Activated CD8-positive, alpha-beta memory T cell treated with anti-CD3 and anti-CD28 coated beads, Interleukin-2, amount 50 U/mL, for 24 hours (primary cell): ENCODE measurements at regions not wholly inside any gene's neighbourhood (a gene's known extent, or its start where the extent isn't known, plus 50 kb on each side); places are given as distances from the start of the nearest gene placed in this dataset.
"Not testable (repeated sequence)": the region's sequence is repeated elsewhere in the genome, so short reads cannot be mapped to it uniquely, and the experiment has no call there.

Source experiments
- DNase-seq: peaks from one replicate; pipeline ENCODE4 v3.0.0-alpha.2; 2020; ENCODE audit errors: extremely low read depth

DNA sequence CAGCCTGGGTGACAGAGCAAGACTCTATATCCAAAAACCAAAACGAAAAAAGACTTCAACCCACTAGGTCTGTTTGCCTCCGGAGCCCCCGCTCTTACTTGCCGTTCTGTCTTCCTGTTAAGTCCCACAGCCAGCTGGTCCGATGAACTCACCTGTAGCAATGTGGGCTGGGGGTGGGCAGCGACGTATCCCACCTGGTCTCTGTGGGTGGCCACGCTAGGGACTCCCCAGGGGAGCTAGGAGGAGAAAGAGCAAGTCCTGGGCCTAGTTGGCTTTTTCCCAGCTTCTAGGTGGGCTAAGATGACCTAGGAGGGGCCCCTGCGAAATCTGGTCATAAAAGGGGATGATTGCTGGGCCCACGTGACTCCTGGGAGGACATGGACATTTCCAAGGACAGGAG, 166.0 kb upstream of the KCNG1 start:
- DNase-seq: no peak

DNA sequence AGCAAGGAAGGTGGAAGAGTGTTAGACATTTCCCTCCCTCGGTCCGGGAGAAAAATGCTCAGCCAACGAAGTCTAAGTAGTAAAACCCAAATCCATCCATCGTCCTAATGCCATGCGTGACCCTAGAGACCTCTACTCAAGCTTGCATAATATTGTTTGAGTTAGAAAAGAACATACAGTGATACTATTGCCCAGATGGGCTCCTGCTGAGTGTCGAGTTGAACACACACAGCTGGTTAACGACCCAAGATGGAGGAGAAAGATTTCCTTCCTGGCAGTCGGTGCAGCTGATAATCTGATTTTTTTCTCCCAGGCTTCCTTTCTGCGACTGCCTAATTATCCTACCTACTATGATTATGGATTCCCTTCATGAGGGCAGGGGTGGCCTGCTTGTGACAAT, 164.4 kb upstream of the KCNG1 start:
- DNase-seq: no peak

- no peak for DNase-seq
Observed at GRCh38 chr20:51185861-51186260, 163.0 kb upstream of the KCNG1 start.

DNA sequence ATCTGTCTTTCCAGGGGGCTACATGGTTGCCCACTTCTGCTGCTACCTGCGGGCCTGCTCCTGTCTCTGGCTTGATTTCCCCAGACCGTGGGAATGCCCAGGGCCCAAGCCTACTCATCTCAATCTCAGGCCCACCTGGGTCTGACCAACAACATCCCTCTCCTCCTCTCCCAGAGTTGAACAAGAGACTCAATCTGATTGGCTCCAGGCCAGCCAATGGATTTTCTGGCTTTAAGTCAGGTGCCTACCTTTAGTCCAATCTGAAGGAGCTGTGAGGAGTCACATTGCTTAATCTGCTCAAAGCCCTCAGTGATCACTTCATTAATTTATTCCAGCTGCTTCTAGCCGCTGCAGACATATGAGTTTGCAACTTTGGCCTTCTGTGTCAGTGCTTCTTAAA, 162.4 kb upstream of the KCNG1 start:
- no peak for DNase-seq

DNA sequence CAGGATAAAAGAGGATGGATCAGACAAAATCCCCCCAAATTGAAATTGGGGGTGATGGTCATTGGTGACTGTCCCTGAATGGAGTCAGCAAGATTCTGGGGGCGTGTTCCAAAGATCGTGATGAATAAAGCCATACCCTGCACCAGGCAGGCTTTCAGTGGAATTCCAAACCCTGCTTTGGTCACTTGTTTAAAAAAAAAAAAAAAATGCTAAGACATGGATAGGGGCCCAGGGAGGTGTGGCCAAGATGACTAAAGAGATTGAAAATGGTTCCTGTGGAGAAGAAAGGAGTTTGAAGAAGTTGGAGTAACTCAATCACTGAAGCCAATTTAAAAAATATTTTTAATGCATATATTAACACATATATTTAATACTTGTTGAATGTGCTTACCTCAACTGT, 161.4 kb upstream of the KCNG1 start:
- DNase-seq: no peak

DNA sequence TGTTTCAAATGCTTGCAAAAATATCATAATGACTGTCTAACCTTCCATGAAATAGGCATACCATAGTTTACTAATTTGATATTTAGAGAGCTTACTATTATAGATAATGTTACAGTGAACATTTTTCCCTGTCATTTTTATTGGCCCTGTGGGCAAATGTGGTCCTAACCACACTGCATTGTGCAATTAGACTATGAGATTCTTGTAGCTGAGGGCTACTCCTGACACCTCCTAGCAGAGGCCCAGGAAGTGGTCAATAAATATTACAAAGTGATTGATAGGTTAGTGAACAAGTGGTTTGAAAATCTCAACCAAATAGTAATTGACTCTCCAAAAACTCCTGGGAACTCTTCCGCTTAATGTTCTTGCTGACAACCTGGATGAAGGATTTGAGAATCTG, 160.5 kb upstream of the KCNG1 start:
- no peak for DNase-seq

GRCh38 chr20:51182571-51182970, 159.7 kb upstream of the KCNG1 start:
- DNase-seq: no peak

DNA sequence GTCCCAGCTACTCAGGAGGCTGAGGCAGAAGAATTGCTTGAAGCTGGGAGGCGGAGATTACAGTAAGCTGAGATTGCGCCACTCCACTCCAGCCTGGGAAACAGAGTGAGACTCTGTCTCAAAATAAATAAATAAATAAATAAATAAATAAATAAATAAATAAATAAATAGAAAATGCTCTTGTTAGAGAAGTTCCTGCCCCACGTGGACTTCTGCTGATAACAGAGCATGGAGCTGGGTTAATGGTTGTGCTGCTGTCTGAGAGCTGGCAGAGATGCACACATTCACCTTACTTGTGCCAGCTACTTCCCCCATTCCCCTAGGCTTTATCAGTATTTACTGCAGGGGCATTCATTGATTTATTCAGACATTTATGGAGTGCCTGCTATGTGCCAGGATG, 155.2 kb upstream of the KCNG1 start:
- no peak for DNase-seq

- DNase-seq: no peak
Observed at GRCh38 chr20:51176876-51177275, 154.0 kb upstream of the KCNG1 start.

DNA sequence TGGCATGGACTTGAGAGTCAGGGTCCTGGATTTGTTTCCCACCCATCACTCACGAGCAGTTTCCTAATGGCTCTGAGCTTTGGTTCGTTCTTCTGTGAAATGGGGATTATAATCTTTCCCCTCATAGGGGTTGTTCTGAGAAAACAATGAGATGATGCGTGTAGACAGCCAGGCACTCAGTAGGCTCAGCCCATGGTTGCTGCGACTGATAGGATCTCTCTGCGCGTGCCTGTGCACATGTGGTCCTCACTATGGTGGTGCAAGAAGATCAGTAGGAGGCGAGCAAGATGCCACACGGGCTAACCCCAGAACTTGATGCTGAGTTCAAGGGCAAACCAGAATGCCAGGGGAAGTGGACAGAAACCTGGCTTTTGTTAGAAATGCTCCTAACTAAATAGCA, 153.5 kb upstream of the KCNG1 start:
- DNase-seq: no peak

GRCh38 chr20:51175724-51176123, 152.8 kb upstream of the KCNG1 start:
- DNase-seq: no peak

GRCh38 chr20:51175156-51175555, 152.2 kb upstream of the KCNG1 start:
- no peak for DNase-seq

DNA sequence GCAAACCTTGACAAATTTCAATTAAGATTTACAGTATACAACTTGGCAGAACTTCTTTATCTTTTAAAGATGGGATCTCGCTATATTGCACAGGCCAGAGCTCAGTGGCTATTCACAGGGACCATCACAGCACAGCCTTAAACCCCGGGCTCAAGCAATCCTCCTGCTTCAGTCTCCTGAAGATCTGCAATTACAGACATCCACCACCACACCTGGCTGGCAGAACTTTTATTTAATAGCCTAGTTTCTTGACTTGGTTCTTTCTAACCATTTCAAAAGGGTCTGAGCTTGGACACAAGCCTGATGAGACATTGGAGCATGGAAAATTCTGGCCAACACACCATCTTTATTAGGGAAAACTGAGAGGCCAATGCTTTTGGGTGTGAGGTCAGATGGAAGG, 151.6 kb upstream of the KCNG1 start:
- no peak for DNase-seq

DNA sequence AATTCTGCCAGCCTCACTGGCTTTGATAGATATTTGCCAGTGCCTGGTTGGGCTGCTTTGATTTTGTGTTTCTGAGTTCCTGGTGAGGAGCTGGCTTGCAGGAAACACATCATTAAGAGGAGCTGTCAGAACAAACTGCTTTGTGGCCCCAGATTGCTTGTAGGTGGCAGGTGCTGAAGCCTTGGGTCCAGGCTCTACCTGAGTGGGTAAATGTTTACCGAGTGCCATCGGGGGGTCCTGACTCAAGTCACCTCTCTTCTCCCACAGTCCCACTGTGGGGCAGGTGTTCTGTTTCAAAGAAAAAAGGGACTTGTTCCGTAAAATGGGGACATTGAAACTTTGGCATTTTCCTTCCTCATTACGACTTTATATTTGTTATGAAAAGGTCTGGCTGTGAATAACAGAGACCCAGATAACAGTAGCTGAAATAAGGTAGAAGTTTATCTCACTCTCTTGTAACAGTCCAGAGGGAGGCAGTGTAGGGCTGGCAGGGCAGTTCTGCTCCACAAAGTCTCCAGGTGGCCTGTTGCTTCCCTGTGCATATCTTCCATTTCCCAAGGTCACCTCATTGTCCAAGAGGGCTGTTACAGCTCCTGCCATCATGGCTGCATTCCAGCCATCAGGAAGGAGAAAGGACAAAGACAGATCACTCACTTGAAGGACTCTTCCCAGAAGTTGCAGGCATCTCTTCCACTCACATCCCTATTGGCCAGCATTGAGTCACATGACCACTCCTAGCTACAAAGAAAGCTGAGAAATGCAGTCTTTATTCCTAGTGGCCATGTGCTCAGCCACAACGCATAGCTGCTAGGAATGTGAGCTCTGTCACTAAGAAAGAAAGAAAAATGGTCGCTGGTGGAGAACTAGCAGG, 149.9 kb upstream of the KCNG1 start:
- DNase-seq: no peak

GRCh38 chr20:51171141-51171540, 148.2 kb upstream of the KCNG1 start:
- no peak for DNase-seq

DNA sequence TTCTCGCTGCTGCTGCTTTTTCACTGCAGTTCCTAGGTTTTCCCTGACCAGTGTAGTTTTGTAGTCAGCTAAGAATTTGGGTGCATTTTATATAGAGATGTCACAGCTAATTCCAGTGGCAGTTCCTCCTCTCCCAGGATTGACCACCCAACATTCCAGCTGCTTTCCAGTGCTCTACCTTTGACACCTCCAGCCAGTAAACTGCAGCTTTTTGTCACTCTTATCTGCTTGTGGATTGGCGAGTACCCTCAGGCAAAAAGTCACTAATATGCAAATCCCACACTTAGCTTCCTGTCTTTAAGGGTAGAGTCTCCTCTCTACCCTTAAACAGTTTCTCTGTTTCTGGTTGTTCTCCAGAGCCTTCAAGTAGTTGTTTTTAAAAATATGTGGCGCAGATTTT, 146.9 kb upstream of the KCNG1 start:
- DNase-seq: no peak

DNA sequence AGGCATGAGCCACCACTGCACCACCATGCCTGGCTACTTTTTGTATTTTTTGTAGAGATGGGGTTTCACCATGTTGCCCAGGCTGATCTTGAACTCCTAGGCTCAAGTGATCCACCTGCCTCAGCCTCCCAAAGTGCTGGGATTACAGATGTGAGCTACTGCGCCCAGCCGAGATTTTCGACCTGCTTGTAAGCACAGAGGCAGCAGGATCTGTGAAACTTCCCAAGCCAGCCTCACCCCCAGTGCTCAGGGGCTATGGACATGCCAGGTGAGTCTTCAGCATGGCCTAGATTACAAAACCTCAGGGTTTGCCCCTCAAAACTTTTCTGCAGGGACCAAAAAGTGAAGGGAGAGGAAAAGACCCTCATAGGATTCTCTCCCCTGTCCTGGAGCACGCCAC, 145.0 kb upstream of the KCNG1 start:
- DNase-seq: not testable (repeated sequence)

GRCh38 chr20:51166489-51166888, 143.6 kb upstream of the KCNG1 start:
- DNase-seq: no peak

- no peak for DNase-seq
Observed at GRCh38 chr20:51165131-51165530, 142.2 kb upstream of the KCNG1 start.

DNA sequence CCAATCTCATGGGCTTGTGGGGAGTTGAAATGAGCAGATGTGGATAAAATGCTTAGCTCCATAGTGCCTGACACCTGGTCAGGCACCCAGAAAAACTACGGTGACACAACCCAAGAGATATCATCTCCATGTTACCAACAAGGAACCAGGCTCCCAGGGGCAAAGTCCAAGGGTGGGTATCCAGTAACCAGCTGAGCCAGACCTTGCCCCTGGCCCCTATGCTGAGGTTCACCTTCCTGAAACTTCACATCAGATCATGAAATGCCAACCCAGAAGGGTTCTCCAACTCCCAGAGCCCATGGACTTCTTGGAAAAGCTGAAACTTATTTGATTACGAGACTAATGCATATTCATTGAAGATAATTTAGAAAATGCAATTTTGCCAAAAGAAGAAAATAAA, 141.8 kb upstream of the KCNG1 start:
- DNase-seq: no peak

GRCh38 chr20:51163996-51164600, 141.2 kb upstream of the KCNG1 start:
- no peak for DNase-seq

GRCh38 chr20:51162015-51162414, 139.1 kb upstream of the KCNG1 start:
- no peak for DNase-seq

GRCh38 chr20:51160821-51161220, 137.9 kb upstream of the KCNG1 start:
- no peak for DNase-seq

DNA sequence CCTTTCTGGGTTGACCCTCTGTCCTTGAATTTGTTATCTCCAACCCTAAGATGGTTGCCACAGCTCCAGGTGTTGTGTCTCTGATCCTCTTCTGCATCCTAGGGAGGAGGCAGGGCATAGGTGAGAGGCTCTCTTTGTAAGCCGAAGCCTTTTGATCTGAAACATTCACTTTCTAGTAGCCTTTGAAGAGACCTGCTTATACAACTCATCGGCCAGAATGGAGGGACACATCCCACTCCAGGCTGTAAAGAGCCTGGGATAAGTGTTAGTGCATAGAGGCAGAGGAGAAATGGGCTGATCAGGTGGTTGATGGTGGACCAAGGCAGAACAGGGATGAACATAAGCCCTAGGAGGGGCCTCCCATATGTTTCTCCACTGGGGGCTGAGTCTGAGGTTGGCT, 137.1 kb upstream of the KCNG1 start:
- DNase-seq: no peak
